ENCODE measurements at regions not wholly inside any gene's neighbourhood (a gene's known extent, or its start where the extent isn't known, plus 50 kb on each side); places are given as distances from the start of the nearest gene placed in this dataset.

GRCh38 chr14:97644365-97644764 lies 847.2 kb downstream of the VRK1 start:
- TF ChIP-seq, protein P1, sequence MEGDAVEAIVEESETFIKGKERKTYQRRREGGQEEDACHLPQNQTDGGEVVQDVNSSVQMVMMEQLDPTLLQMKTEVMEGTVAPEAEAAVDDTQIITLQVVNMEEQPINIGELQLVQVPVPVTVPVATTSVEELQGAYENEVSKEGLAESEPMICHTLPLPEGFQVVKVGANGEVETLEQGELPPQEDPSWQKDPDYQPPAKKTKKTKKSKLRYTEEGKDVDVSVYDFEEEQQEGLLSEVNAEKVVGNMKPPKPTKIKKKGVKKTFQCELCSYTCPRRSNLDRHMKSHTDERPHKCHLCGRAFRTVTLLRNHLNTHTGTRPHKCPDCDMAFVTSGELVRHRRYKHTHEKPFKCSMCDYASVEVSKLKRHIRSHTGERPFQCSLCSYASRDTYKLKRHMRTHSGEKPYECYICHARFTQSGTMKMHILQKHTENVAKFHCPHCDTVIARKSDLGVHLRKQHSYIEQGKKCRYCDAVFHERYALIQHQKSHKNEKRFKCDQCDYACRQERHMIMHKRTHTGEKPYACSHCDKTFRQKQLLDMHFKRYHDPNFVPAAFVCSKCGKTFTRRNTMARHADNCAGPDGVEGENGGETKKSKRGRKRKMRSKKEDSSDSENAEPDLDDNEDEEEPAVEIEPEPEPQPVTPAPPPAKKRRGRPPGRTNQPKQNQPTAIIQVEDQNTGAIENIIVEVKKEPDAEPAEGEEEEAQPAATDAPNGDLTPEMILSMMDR (conservative IDR thresholded peaks at IDR 0.05) = no peak
- H3K27ac ChIP-seq = no peak overlapping the region

- H3K27ac ChIP-seq = no peak overlapping the region
- TF ChIP-seq, protein P1 (conservative IDR thresholded peaks at IDR 0.05) = no peak
Observed at GRCh38 chr14:97649752-97650151, 852.6 kb downstream of the VRK1 start.

DNA sequence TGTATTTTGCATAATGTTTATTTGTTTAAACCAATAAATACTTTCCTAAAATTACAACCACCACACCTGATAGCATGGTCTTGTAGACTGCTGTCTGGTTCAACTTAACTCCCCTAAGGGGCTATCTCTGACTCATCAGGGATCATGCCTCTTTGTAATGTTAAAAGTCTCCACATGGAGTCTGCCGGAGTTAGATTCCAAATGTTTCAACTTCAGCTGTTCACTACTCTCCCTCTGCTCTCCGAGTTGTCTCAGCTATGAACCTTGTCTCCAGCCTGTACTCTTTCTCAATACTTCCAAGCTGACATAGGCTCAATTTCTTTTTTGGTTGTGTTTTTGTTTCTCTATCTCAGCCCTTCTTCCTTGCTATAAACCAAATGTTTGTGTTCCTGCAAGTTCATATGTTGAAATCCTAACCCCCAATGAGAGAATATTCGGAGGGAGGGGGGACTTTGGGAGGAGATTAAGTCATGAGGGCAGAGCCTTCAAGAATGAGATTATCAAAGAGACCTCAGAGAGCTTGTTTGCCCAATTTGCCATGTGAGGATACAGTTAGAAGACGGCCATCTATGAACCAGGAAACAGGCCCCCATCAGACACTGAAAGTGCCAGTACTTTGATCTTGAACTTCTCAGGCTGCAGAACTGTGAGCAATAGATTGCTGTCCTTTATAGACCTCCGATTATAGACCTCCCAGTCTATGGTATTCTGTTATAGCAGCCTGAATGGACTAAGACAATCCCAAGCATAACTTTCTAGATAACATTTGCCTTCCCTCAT lies 858.2 kb downstream of the VRK1 start:
- no peak overlapping the region for H3K27ac ChIP-seq
- TF ChIP-seq, protein P1 (conservative IDR thresholded peaks at IDR 0.05) = no peak

GRCh38 chr14:97657609-97658008 lies 860.4 kb downstream of the VRK1 start:
- H3K27ac ChIP-seq = no peak overlapping the region
- TF ChIP-seq, protein P1 (conservative IDR thresholded peaks at IDR 0.05) = no peak

DNA sequence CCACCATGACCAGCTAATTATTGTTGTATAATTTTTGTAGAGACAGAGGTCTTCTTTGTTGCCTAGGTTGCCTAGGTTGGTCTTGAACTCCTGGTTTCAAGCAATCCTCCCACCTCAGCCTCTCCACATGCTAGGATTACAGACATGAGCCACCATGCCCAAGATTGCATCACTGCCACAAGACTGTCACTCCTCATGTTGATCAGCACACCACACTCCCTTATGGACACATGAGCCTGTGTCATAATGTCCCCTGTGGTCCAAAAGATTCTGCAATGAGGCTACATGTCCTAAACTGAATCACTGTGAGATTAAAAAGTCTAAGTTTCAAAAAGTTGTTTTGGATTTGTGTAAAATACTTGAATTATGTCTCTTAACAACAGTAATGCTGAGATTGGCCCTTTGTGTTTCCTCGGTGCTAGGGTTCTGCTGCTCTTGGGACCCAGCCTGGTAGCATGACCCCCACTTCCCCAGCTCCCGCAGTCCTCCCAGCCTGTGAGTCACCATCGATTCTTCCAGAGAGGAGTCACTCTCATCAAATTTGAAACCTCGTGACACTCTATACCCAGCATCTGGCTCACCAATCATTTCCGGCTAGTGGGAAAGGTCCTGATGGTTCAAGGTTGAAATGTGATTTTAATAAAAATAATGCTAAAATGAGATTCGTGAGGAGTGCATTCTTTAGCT lies 890.9 kb downstream of the VRK1 start:
- TF ChIP-seq, protein P1 (conservative IDR thresholded peaks at IDR 0.05) = no peak
- no peak overlapping the region for H3K27ac ChIP-seq

DNA sequence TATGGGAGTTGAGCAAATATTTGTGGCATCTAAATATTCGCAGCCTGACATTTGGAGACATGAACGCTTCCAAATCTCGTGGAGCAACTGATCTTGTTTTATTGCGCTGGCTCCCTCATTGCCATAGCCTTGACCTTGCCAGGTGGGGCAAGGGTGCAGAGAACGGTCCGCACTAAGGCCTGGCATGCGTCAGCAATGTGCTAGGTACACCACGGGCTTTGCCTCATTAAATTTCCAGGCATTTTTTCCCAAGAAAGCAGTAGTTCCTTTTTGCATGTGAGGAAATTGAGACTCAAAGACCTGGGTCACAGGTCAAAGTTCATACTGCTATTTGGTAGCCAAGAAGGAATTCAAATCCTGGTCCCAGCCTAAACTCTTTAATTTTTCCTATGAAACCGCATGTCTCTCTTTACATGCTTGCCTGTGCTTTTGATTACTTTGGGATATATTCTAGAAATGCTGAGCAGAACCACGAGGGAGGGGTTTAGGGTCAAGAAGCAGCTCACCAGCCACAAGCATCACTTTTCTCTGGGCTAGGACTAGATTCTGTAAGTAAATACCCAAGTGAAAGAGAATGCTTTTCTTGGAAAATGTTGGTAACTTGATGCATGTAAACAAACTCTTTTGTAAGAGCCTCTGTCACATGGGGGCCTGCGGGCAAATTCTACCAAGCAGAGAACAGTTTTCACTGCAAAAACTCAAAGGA lies 891.6 kb downstream of the VRK1 start:
- no peak overlapping the region for H3K27ac ChIP-seq
- TF ChIP-seq, protein P1 (conservative IDR thresholded peaks at IDR 0.05) = no peak

DNA sequence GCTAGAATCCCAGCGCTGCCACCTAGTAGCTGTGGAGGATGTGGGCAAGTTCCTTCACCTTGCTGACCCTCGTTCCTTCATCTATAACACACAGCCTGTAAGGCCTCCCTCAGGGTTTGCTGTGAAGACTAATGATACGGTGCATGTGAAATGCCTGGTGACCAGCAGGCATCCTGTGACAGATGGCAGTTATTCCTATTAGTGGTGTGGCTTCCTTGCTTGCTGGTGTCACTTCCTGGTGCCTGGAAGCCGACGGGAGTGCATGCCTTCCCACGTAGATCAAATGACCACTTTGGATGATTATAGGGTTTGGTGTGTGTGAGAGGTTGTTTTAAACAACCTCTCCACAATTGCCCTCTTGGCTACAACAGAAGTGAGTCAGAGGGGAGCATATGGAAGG lies 894.9 kb downstream of the VRK1 start:
- H3K27ac ChIP-seq = no peak overlapping the region
- TF ChIP-seq, protein P1 (conservative IDR thresholded peaks at IDR 0.05) = no peak
